H1 (cell line): ENCODE measurements at regions not wholly inside any gene's neighbourhood (a gene's known extent, or its start where the extent isn't known, plus 50 kb on each side); places are given as distances from the start of the nearest gene placed in this dataset.

Experiments used
- CTCF ChIA-PET: fragments of 300-600 bp; sonication (Branson Sonifier 250); formaldehyde crosslinking; loops from one replicate; lab custom pipeline; 2021; ENCODE audit not compliant: partially characterized antibody; lab: Charles Lee
- POLR2A ChIA-PET: fragments of 300-600 bp; sonication (Branson Sonifier 250); formaldehyde crosslinking; loops from one replicate; lab custom pipeline; 2021; ENCODE audit warnings: inconsistent platforms; ENCODE audit not compliant: partially characterized antibody; lab: Charles Lee
- DNase-seq, 2 experiments: peaks; one replicate each; pipeline versions ENCODE4 v3.0.0 to v3.0.0-alpha.2; 2010 to 2022; ENCODE audit warnings: low spot score in 2 of 2, low read depth in 1 of 2, mixed read lengths in 1 of 2
- FAIRE-seq: peaks from 2 replicates; lab custom pipeline; 2011; peaks lifted over from hg19 to GRCh38; lab: Jason Lieb, UNC
- H2AFZ ChIP-seq: 2 replicates; pipeline ENCODE4 v1.8.1; 2012; ENCODE audit warnings: low read length, inconsistent platforms
- H2AK5ac ChIP-seq: 2 replicates; pipeline ENCODE4 v1.6.1; 2013; ENCODE audit warnings: low read depth, low read length
- H2BK120ac ChIP-seq: replicated peaks from 2 replicates; pipeline ENCODE3; 2013; ENCODE audit warnings: low read depth, low read length, inconsistent platforms
- H2BK12ac ChIP-seq: 2 replicates; pipeline ENCODE4 v1.6.1; 2013; ENCODE audit warnings: low read depth, low read length
- H2BK15ac ChIP-seq: 2 replicates; pipeline ENCODE4 v1.6.1; 2013; ENCODE audit warnings: low read length
- H2BK20ac ChIP-seq: 2 replicates; pipeline ENCODE4 v1.6.1; 2013; ENCODE audit warnings: low read length
- H2BK5ac ChIP-seq: 2 replicates; pipeline ENCODE4 v1.6.1; 2013; ENCODE audit warnings: low read depth, low read length
- H3K14ac ChIP-seq: 2 replicates; pipeline ENCODE4 v1.6.1; 2013; ENCODE audit warnings: inconsistent platforms; ENCODE audit not compliant: insufficient read length
- H3K18ac ChIP-seq: 2 replicates; pipeline ENCODE4 v1.6.1; 2013; ENCODE audit warnings: low read length; ENCODE audit errors: extremely low read depth
- H3K23ac ChIP-seq: 2 replicates; pipeline ENCODE4 v1.6.1; 2013; ENCODE audit warnings: inconsistent platforms; ENCODE audit not compliant: insufficient read length
- H3K23me2 ChIP-seq: 2 replicates; pipeline ENCODE4 v1.6.1; 2013; ENCODE audit warnings: low read depth, low read length
- H3K27ac ChIP-seq: 2 replicates; pipeline ENCODE4 v1.6.1; 2011; ENCODE audit warnings: low read depth, low read length, inconsistent platforms
- H3K27me3 ChIP-seq, 4 experiments: replicated peaks in 1 of 4; 1 replicate in 1 of 4; 2 replicates in 3 of 4; pipeline versions ENCODE4 v1.6.1 to v1.8.1; 2011 to 2013; ENCODE audit warnings: low read length in 3 of 4, mild to moderate bottlenecking in 3 of 4, inconsistent platforms in 2 of 4, mixed read lengths in 2 of 4, moderate library complexity in 1 of 4; ENCODE audit not compliant: control insufficient read depth in 3 of 4, insufficient read depth in 3 of 4; ENCODE audit errors: extremely low read depth in 1 of 4
- H3K36me3 ChIP-seq, 4 experiments: 2 replicates each; pipeline versions ENCODE4 v1.6.1 to v1.8.1; 2011 to 2013; ENCODE audit warnings: mild to moderate bottlenecking in 4 of 4, low read length in 3 of 4, moderate library complexity in 2 of 4, control low read depth in 1 of 4, inconsistent platforms in 1 of 4; ENCODE audit not compliant: insufficient read depth in 4 of 4, control insufficient read depth in 2 of 4
- H3K4ac ChIP-seq: replicated peaks from 2 replicates; pipeline ENCODE3; 2013; ENCODE audit warnings: low read length, low read depth, mixed read lengths, inconsistent platforms; ENCODE audit not compliant: insufficient read length
- H3K4me1 ChIP-seq, 4 experiments: replicated peaks in 1 of 4; 1 replicate in 1 of 4; 2 replicates in 3 of 4; pipeline versions ENCODE4 v1.6.1 to v1.8.1; 2011 to 2013; ENCODE audit warnings: low read length in 3 of 4, inconsistent platforms in 2 of 4, mixed read lengths in 1 of 4; ENCODE audit not compliant: insufficient read depth in 4 of 4, control insufficient read depth in 3 of 4
- H3K4me2 ChIP-seq, 2 experiments: 2 replicates each; pipeline versions ENCODE4 v1.6.1 to v1.8.1; 2011 to 2013; ENCODE audit warnings: low read depth in 2 of 2, low read length in 2 of 2, control low read depth in 1 of 2, inconsistent platforms in 1 of 2, mild to moderate bottlenecking in 1 of 2; ENCODE audit not compliant: insufficient read depth in 1 of 2
- H3K4me3 ChIP-seq, 4 experiments: fragments of 200-600, 300-600 bp in 1 of 4; sonication (generic), shearing (Covaris generic), sonication (Bioruptor Twin) in 1 of 4; 2 replicates each; pipeline versions ENCODE4 v1.5.1 to v1.8.1; 2011 to 2016; ENCODE audit warnings: low read length in 4 of 4, low read depth in 3 of 4, control low read depth in 2 of 4, inconsistent platforms in 2 of 4, mild to moderate bottlenecking in 2 of 4, mixed read lengths in 1 of 4, moderate library complexity in 1 of 4; ENCODE audit not compliant: insufficient read depth in 2 of 4; ENCODE audit errors: extremely low read depth in 1 of 4
- H3K56ac ChIP-seq: replicated peaks from 2 replicates; pipeline ENCODE3; 2013; ENCODE audit warnings: low read depth, mild to moderate bottlenecking, mixed read lengths, low read length, inconsistent platforms; ENCODE audit not compliant: insufficient read length
- H3K79me1 ChIP-seq: 2 replicates; pipeline ENCODE4 v1.6.1; 2013; ENCODE audit warnings: low read depth, low read length, control low read depth
- H3K79me2 ChIP-seq, 2 experiments: 2 replicates each; pipeline versions ENCODE4 v1.6.1 to v1.8.1; 2012 to 2013; ENCODE audit warnings: low read length in 2 of 2, mild to moderate bottlenecking in 2 of 2, inconsistent platforms in 1 of 2; ENCODE audit not compliant: insufficient read depth in 2 of 2, control insufficient read depth in 1 of 2
- H3K9ac ChIP-seq, 4 experiments: replicated peaks in 1 of 4; 1 replicate in 1 of 4; 2 replicates in 3 of 4; pipeline versions ENCODE4 v1.6.1 to v1.8.1; 2011 to 2013; ENCODE audit warnings: low read depth in 3 of 4, low read length in 3 of 4, control low read depth in 2 of 4, mild to moderate bottlenecking in 2 of 4, moderate library complexity in 2 of 4, inconsistent platforms in 1 of 4; ENCODE audit errors: extremely low read depth in 1 of 4
- H3K9me3 ChIP-seq, 2 experiments: 2 replicates each; pipeline versions ENCODE4 v1.6.1 to v1.8.1; 2012 to 2013; ENCODE audit warnings: mild to moderate bottlenecking in 2 of 2, moderate library complexity in 2 of 2, control low read depth in 1 of 2, inconsistent platforms in 1 of 2, low read depth in 1 of 2, low read length in 1 of 2, mixed read lengths in 1 of 2; ENCODE audit not compliant: insufficient read depth in 2 of 2
- H4K20me1 ChIP-seq, 2 experiments: replicated peaks in 1 of 2; 2 replicates each; pipeline versions ENCODE3 to v1.8.1; 2011 to 2013; ENCODE audit warnings: inconsistent platforms in 2 of 2, low read length in 2 of 2, mild to moderate bottlenecking in 1 of 2; ENCODE audit not compliant: insufficient read depth in 2 of 2, control insufficient read depth in 1 of 2
- H4K5ac ChIP-seq: 2 replicates; pipeline ENCODE4 v1.6.1; 2013; ENCODE audit warnings: low read length, low read depth, mixed read lengths, inconsistent platforms; ENCODE audit not compliant: insufficient read length
- H4K8ac ChIP-seq: 2 replicates; pipeline ENCODE4 v1.8.0; 2013; ENCODE audit warnings: mild to moderate bottlenecking, moderate library complexity, low read length, inconsistent platforms; ENCODE audit not compliant: insufficient read depth; ENCODE audit errors: extremely low read depth
- H4K91ac ChIP-seq: replicated peaks from 2 replicates; pipeline ENCODE3; 2013; ENCODE audit warnings: low read length, mixed read lengths, inconsistent platforms; ENCODE audit not compliant: insufficient read length
- CHD1 ChIP-seq: IDR thresholded peaks from 2 replicates; pipeline ENCODE4 v1.6.1; 2012; ENCODE audit warnings: low read depth, low read length, improper control_type of control experiment
- CREB1 ChIP-seq: IDR thresholded peaks from 2 replicates; pipeline ENCODE4 v1.6.1; 2012; ENCODE audit warnings: inconsistent platforms
- CTCF ChIP-seq, 3 experiments: IDR thresholded peaks; 1 replicate in 2 of 3; 2 replicates in 1 of 3; pipeline versions ENCODE4 v1.5.1 to v1.6.1; 2011; ENCODE audit warnings: low read length in 3 of 3, mild to moderate bottlenecking in 3 of 3, inconsistent platforms in 2 of 3, low read depth in 1 of 3, moderate library complexity in 1 of 3; ENCODE audit not compliant: insufficient read depth in 1 of 3; ENCODE audit errors: control extremely low read depth in 1 of 3
- POLR2A ChIP-seq, 2 experiments: IDR thresholded peaks; 1 replicate in 1 of 2; 2 replicates in 1 of 2; pipeline ENCODE4 v1.6.1; 2011; ENCODE audit warnings: low read depth in 2 of 2, low read length in 2 of 2, mild to moderate bottlenecking in 2 of 2; ENCODE audit errors: control extremely low read depth in 1 of 2
- RAD21 ChIP-seq, 2 experiments: IDR thresholded peaks in 1 of 2; conservative IDR thresholded peaks in 1 of 2; 2 replicates each; pipeline ENCODE4 v1.6.1; 2011; ENCODE audit warnings: low read depth in 2 of 2, low read length in 2 of 2, improper control_type of control experiment in 1 of 2, inconsistent platforms in 1 of 2, mild to moderate bottlenecking in 1 of 2, moderate library complexity in 1 of 2
- RFX5 ChIP-seq: IDR thresholded peaks from 2 replicates; pipeline ENCODE4 v1.6.1; 2011; ENCODE audit warnings: low read depth, low read length, improper control_type of control experiment, borderline replicate concordance
- SP4 ChIP-seq: IDR thresholded peaks from 2 replicates; pipeline ENCODE4 v1.6.1; 2012; ENCODE audit warnings: low read length, inconsistent platforms
- TEAD4 ChIP-seq: IDR thresholded peaks from 2 replicates; pipeline ENCODE4 v1.6.1; 2012; ENCODE audit warnings: low read depth, low read length, inconsistent platforms, mixed read lengths
- WGBS, 2 experiments: shearing (Covaris generic) in 1 of 2; methylation state at CpG; one replicate each; pipeline versions ENCODE4 v1.1.6 to v1.1.7; 2013 to 2015; ENCODE audit warnings: low lambda C conversion rate in 2 of 2, mixed read lengths in 2 of 2, inconsistent platforms in 1 of 2, low coverage in 1 of 2, missing lambda C conversion rate in 1 of 2; ENCODE audit not compliant: insufficient replicate concordance in 2 of 2, insufficient coverage in 1 of 2, insufficient read length in 1 of 2; ENCODE audit errors: extremely low coverage in 1 of 2, missing lambda C conversion rate in 1 of 2; 5-methylcytosine and 5-hydroxymethylcytosine counted together

- no peak overlapping the region for H3K18ac ChIP-seq
- H3K9ac ChIP-seq: no peak overlapping the region
- no peaks in the 10 kb centered on the region for H3K79me2 ChIP-seq
- FAIRE-seq (no peak), DNase-seq (no peak)
- no peak overlapping the region for H3K23ac ChIP-seq
- H2BK20ac ChIP-seq: no peak overlapping the region
- no peak overlapping the region for H4K5ac ChIP-seq
- ChIA-PET CTCF (interaction anchor here (0.6 to 5.7 kb wide), 13 partner anchors 9 to 205 kb away, joined by 3 to 30 read pairs (median 3); no protein-coding TSS in a partner anchor), POLR2A (no interaction called here)
- peaks cover 0 to 1% (median 0%) of the 10 kb centered on the region in 4 experiments; a peak in 1 of 7 replicates for H3K27me3 ChIP-seq
- no peaks in the 10 kb centered on the region for H3K9me3 ChIP-seq
- H3K4me3 ChIP-seq: no peak overlapping the region
- no peak overlapping the region for H2BK120ac ChIP-seq
- H2AFZ ChIP-seq: no peak overlapping the region
- H3K79me1 ChIP-seq: no peaks in the 10 kb centered on the region
- H3K23me2 ChIP-seq: no peaks in the 10 kb centered on the region
- peaks cover 0 to 2% (median 0%) of the 10 kb centered on the region in 4 experiments; a peak in 3 of 7 replicates for H3K4me1 ChIP-seq
- no peaks in the 10 kb centered on the region for H4K20me1 ChIP-seq
- H4K91ac ChIP-seq: no peak overlapping the region
- H2BK12ac ChIP-seq: no peak overlapping the region
- no peak overlapping the region for H2BK5ac ChIP-seq
- H3K56ac ChIP-seq: no peak overlapping the region
- H2BK15ac ChIP-seq: no peak overlapping the region
- H2AK5ac ChIP-seq: no peak overlapping the region
- 70% methylated on average over 10 of the region's 16 CpGs; no CpG with 5 or more reads in 1 of the 2 experiments for WGBS, 2 experiments
- H3K14ac ChIP-seq: no peak overlapping the region
- H4K8ac ChIP-seq: no peak overlapping the region; the same call in 1 of the 2 replicates
- H3K4me2 ChIP-seq: no peak overlapping the region
- no peaks in the 10 kb centered on the region for H3K36me3 ChIP-seq
- no peak overlapping the region for H3K4ac ChIP-seq
- H3K27ac ChIP-seq: no peak overlapping the region
- TF ChIP-seq SP4: no peak
- TF ChIP-seq TEAD4: no peak
- peak; percentile 82 to 84 for TF ChIP-seq RAD21 (IDR thresholded peaks at IDR 0.05 in 1 of 2, conservative IDR thresholded peaks at IDR 0.05 in 1 of 2; ENCODE audit: low read depth in 2 of 2, low read length in 2 of 2)
- no peak for TF ChIP-seq RFX5
- no peak for TF ChIP-seq CREB1
- TF ChIP-seq POLR2A (IDR thresholded peaks at IDR 0.05; ENCODE audit: control extremely low read depth in 1 of 2, low read depth in 2 of 2, low read length in 2 of 2): no peak
- no peak for TF ChIP-seq CHD1
- peak; percentile 51 to 61 (median 53) for TF ChIP-seq CTCF (IDR thresholded peaks at IDR 0.05; ENCODE audit: control extremely low read depth in 1 of 3, insufficient read depth in 1 of 3, low read depth in 1 of 3, low read length in 3 of 3)
Observed at GRCh38 chr7:32266932-32267475, 196.8 kb upstream of the PDE1C start.
